GM18498 (cell line): ENCODE measurements at regions not wholly inside any gene's neighbourhood (a gene's known extent, or its start where the extent isn't known, plus 50 kb on each side); places are given as distances from the start of the nearest gene placed in this dataset.
"Not testable (repeated sequence)": the region's sequence is repeated elsewhere in the genome, so short reads cannot be mapped to it uniquely, and the experiment has no call there.

Experiments used
- ATAC-seq: cut with Tn5 transposase; IDR thresholded peaks from one replicate; pipeline ENCODE4 v1.9.1; 2021; ENCODE audit warnings: mild to moderate bottlenecking, moderate library complexity; ENCODE audit not compliant: unreplicated experiment

DNA sequence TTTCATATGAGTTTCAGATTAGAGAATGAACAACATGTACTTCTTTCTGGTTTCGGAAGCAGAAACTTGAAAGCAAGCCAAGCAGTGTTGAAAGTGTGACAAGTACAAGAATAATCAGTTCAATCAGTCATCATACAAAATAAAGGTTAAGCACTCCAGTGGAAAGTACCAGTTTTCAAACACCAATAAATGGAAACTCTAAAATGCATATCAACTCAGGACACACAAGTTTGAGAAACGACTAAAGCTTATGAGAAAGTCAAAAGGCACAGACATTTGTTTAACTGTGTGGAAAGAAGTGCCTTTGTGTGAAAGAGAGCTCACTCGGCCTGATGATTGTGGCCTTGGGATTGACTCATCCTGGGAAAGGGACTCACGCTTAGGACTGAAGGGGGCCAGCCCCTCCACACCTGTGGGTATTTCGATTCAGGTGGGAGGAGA lies 60.6 kb upstream of the AKR1C1 start:
- ATAC-seq = peak; percentile 93

DNA sequence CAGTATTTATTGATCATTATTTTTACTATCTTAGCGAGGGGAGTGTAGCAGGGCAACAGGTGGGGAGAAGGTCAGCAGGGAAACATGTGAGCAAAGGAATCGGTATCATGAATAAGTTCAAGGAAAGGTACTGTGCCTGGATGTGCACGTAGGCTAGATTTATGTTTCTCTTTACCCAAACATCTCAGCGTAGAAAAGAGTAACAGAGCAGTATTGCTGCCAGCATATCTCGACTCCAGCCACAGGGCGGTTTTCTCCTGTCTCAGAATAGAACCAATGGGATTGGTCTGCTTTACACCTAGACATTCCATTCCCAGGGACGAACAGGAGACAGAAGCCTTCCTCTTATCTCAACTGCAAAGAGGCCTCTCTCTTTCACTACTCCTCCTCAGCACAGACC lies 60.1 kb upstream of the AKR1C1 start:
- ATAC-seq = not testable (repeated sequence)

DNA sequence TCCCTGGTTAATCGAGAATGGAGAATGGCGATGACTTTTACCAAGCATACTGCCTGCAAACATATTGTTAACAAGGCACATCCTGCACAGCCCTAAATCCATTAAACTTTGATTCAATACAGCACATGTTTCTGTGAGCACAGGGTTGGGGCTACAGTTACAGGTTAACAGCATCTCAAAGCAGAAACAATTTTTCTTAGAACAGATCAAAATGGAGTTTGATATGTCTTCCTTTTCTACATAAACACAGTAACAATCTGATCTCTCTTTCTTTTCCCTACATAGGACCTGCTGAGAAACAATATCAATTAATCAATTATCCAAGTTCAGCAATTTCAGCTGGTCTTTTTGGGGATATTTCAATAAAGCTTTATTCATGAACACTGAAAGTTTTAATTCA lies 59.5 kb upstream of the AKR1C1 start:
- not testable (repeated sequence) for ATAC-seq

DNA sequence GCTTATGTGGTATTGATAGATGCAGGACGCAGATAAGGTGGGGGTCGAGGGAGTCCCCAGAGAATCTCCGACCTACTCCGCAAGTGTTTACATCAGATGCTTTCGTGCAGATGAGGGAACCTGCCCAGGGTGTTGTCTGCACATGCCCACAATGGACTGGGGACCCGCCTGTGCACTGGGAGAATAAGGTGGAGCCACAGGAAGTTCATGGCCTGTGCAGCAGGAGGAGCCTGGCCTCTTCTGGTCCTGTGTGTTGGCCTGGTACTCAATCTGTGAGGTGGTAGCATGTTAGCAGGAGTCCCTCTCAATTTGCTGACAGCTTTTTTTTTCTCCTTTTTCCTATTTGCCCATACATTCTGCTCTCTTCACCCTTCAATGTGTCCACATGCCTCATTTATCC lies 54.1 kb upstream of the AKR1C1 start:
- no peak for ATAC-seq
